ENCODE measurements at regions not wholly inside any gene's neighbourhood (a gene's known extent, or its start where the extent isn't known, plus 50 kb on each side); places are given as distances from the start of the nearest gene placed in this dataset.

GRCh38 chr6:149137594-149137993 lies 179.9 kb upstream of the TAB2 start:
- TF ChIP-seq CTCF (IDR thresholded peaks at IDR 0.05) (no peak), POLR2A (IDR thresholded peaks at IDR 0.05) (no peak)

Data from adrenal gland (tissue), 5 donors.